Kidney capillary endothelial cell (primary cell): ENCODE measurements at regions not wholly inside any gene's neighbourhood (a gene's known extent, or its start where the extent isn't known, plus 50 kb on each side); places are given as distances from the start of the nearest gene placed in this dataset.
"Not testable (repeated sequence)": the region's sequence is repeated elsewhere in the genome, so short reads cannot be mapped to it uniquely, and the experiment has no call there.

Source experiments
- DNase-seq: peaks from one replicate; pipeline ENCODE4 v3.0.0-alpha.2; 2018; ENCODE audit warnings: low spot score

- DNase-seq = no peak
Measured at GRCh38 chr12:88945051-88945732, 364.9 kb upstream of the KITLG start.

DNA sequence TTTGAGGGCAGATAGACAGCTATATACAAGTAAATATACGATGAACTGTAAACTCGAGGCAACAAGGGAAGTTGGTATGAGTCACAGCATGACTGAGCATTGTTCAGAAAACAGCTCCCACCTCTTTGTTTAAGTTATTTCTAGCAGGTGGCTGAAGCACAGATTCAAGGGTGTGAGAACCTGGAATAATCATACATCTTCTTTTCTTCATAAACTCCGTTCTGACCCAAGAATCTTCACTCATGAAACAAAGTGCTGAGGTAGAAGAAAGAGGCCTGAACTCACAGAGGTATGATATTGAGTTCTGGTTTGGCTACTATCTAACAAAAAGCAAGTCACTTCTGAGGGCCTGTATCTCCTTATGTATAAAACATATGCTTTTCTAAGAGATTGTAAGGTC, 364.1 kb upstream of the KITLG start:
- peak; percentile 91 for DNase-seq

GRCh38 chr12:88940854-88941253, 360.6 kb upstream of the KITLG start:
- no peak for DNase-seq

GRCh38 chr12:88935856-88936255, 355.6 kb upstream of the KITLG start:
- DNase-seq = no peak

- peak; percentile 20 for DNase-seq
Measured at GRCh38 chr12:88934163-88934747, 354.0 kb upstream of the KITLG start.

DNA sequence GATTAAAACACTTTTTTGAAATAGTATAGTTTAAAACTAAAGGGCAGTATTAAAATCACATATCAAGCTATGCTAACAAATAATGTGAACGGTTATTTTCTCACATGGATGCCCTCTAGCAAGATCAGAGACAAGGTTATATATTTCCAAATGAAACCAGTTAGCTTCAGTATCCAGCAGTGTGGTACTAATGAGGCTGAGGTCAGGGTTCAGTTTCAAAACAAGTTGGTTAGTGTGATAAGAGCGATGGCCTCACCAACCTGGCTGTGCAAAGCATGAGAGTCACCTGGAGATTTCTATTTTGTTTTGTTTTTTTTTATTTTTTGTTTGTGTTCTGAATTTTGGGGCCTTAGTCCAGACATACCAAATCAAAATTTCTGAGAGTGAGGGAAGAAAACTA, 352.2 kb upstream of the KITLG start:
- no peak for DNase-seq

GRCh38 chr12:88931598-88931997, 351.3 kb upstream of the KITLG start:
- no peak for DNase-seq

DNA sequence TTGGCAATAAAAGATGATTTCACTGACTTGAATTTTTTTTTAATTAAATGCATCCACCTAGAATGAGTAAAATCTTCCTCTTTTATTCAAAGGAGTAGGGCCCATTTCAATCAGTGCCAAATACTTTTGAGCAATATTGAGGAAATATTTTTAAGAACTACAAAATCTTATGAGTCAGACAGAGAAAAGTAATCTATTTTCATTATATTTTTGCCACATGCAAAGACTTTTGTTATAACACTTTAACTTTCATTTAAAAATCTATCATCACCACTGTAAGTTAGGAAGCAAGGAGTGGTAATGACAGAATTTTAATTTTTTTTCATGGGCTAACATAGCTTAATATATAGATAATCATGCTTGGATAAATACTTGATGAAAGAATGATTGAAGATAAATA, 345.2 kb upstream of the KITLG start:
- no peak for DNase-seq

GRCh38 chr12:88924162-88924561, 343.9 kb upstream of the KITLG start:
- no peak for DNase-seq

GRCh38 chr12:88923631-88924030, 343.4 kb upstream of the KITLG start:
- no peak for DNase-seq

GRCh38 chr12:88922816-88923215, 342.5 kb upstream of the KITLG start:
- DNase-seq = no peak

- DNase-seq = no peak
Measured at GRCh38 chr12:88921890-88922532, 341.7 kb upstream of the KITLG start.

GRCh38 chr12:88921434-88921833, 341.2 kb upstream of the KITLG start:
- DNase-seq = no peak

- no peak for DNase-seq
Measured at GRCh38 chr12:88918161-88918560, 337.9 kb upstream of the KITLG start.

- DNase-seq = no peak
Measured at GRCh38 chr12:88914967-88915366, 334.7 kb upstream of the KITLG start.

- no peak for DNase-seq
Measured at GRCh38 chr12:88909510-88909909, 329.2 kb upstream of the KITLG start.

GRCh38 chr12:88908345-88908744, 328.1 kb upstream of the KITLG start:
- DNase-seq = no peak

DNA sequence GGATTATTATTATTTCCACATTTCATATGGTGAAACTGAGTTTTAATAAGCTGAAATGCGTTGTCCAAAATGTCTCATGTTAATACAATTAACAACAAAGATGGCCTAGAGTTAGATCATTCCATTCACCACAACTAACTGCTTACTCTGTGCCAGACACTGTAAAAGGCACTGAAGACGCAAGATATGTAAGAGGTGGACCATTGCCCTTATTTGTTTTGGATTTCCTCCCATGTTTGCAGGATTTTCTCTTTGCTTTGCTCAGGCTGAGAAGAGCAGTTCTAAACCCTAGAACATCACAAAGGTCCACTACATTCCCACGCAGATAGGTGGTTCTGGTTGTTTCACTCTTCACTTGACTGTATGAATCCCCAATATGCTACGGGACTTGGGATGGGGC, 324.4 kb upstream of the KITLG start:
- no peak for DNase-seq

DNA sequence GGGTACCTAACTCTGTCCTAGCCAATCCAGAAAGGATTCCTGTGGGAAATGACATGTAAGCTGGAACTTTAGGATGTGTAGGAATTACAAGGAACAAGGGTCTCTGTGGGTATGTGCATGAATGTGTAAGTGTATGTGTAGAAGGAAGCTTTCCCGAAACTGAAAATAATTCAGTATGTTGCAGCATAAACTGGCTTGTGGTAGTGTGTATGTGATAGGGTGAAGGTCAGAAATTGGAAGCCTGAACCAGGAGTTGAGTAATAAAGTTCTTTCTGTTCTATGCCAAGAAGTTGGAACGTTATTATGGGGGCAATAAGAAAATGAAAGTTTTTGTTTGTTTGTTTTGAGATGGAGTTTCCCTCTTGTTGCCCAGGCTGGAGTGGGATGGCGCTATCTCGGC, 323.1 kb upstream of the KITLG start:
- DNase-seq = no peak

DNA sequence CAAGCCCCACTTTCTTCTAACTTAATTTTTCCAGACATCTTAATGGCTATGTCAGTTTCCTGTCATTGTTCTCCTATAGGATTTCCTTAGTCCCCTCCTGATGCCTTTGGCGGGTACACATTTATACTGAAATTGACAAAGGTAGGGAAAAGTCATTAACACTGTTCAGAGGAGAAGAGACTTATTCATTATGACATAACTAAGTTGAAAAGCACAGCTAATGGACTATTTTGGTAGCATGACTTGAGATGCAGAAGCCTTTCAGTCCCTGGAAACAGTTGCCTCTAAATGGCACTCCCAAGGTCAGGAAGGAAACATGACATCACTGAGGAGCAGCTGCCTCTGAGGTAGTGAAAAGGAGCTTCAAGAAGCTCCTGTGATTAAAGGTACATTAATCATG, 317.5 kb upstream of the KITLG start:
- peak; percentile 99 for DNase-seq

DNA sequence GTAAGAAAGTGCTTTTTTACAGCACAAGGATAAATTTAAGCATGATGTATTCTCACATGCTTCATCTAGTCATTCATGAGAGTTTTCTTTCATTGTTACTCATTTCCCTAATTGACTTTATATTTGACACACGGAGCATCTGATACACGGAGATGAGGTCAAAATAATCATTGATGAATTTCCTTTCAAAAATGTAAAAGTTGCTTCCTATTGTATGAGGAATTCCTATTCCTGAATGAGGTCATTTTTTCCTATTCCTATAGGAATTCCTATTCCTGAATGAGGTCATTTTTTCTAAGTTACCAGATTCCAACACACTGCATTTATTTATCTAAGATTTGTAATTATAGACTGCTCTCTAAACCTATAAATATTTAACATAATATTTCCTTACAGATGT, 316.7 kb upstream of the KITLG start:
- DNase-seq = peak; percentile 96

- DNase-seq = peak; percentile 21
Measured at GRCh38 chr12:88895634-88896033, 315.4 kb upstream of the KITLG start.

GRCh38 chr12:88893801-88894200, 313.5 kb upstream of the KITLG start:
- no peak for DNase-seq

DNA sequence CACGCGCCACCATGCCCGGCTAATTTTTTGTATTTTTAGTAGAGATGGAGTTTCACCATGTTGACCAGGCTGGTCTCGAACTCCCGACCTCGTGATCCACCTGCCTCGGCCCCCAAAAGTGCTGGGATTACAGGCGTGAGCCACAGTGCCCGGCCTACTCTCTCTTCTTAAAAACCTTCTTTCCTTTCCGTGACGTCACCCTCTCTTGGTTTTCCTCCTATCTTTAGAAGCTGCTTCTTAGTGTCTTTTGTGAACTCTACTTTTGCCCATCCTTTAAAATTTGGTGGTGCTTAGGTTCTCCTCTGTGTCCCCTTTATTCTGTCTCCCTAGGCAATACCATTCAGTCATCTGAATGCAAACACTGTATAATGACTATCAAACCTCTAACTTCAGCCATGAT, 311.2 kb upstream of the KITLG start:
- not testable (repeated sequence) for DNase-seq
